Large intestine (tissue), 3 donors: ENCODE measurements at regions not wholly inside any gene's neighbourhood (a gene's known extent, or its start where the extent isn't known, plus 50 kb on each side); places are given as distances from the start of the nearest gene placed in this dataset.
"Not testable (repeated sequence)": the region's sequence is repeated elsewhere in the genome, so short reads cannot be mapped to it uniquely, and the experiment has no call there.

ENCODE experiments used
- DNase-seq, 2 donors: peaks; one replicate each; pipeline versions ENCODE4 v3.0.0 to v3.0.0-alpha.2; 2013
- H3K27ac ChIP-seq: one replicate; pipeline ENCODE4 v1.5.1; 2013; ENCODE audit warnings: low read length
- H3K27me3 ChIP-seq: 2 replicates; pipeline ENCODE4 v1.6.1; 2013; ENCODE audit warnings: low read length; ENCODE audit not compliant: control insufficient read depth, insufficient read depth
- H3K36me3 ChIP-seq: 2 replicates; pipeline ENCODE4 v1.6.1; 2013; ENCODE audit warnings: low read length; ENCODE audit not compliant: control insufficient read depth, insufficient read depth
- H3K4me1 ChIP-seq: one replicate; pipeline ENCODE4 v1.6.1; 2013; ENCODE audit warnings: low read length; ENCODE audit not compliant: control insufficient read depth, insufficient read depth
- H3K4me3 ChIP-seq: one replicate; pipeline ENCODE4 v1.5.1; 2013; ENCODE audit warnings: low read length
- H3K9me3 ChIP-seq: one replicate; pipeline ENCODE4 v1.6.1; 2013; ENCODE audit warnings: mild to moderate bottlenecking, low read depth, low read length, moderate library complexity; ENCODE audit not compliant: control insufficient read depth
- WGBS: methylation state at CpG from one replicate; pipeline ENCODE4 v1.1.5; 2013; ENCODE audit warnings: low lambda C conversion rate; ENCODE audit not compliant: insufficient coverage; 5-methylcytosine and 5-hydroxymethylcytosine counted together

- not testable (repeated sequence) for H3K27me3 ChIP-seq, H3K36me3 ChIP-seq, H3K27ac ChIP-seq, DNase-seq, H3K4me3 ChIP-seq, H3K4me1 ChIP-seq
- WGBS, result no CpG with 5 or more reads among the region's 3 CpGs
- peaks cover 21% of the 10 kb centered on the region for H3K9me3 ChIP-seq
These were observed 53.3 kb upstream of the ARL4D start for GRCh38 chr17:43345515-43345914.

GRCh38 chr17:43344685-43345084 lies 54.1 kb upstream of the ARL4D start:
- WGBS, result 83% methylated on average over 1 of the region's 6 CpGs
- Histone ChIP-seq H3K4me1 (no peaks in the 10 kb centered on the region), H3K36me3 (no peaks in the 10 kb centered on the region), H3K9me3 (peaks cover 14% of the 10 kb centered on the region), H3K27me3 (no peaks in the 10 kb centered on the region), H3K27ac (no peak overlapping the region), H3K4me3 (no peak overlapping the region)
- no peak for DNase-seq

- H3K27me3 ChIP-seq, result no peaks in the 10 kb centered on the region
- no peaks in the 10 kb centered on the region for H3K9me3 ChIP-seq
- H3K4me1 ChIP-seq, result no peaks in the 10 kb centered on the region
- WGBS, result 83% methylated on average over 3 of the region's 5 CpGs
- no peak overlapping the region for H3K4me3 ChIP-seq
- H3K36me3 ChIP-seq, result no peaks in the 10 kb centered on the region
- DNase-seq, result no peak
- H3K27ac ChIP-seq, result no peak overlapping the region
These were observed 56.3 kb upstream of the ARL4D start for GRCh38 chr17:43342589-43342890.

- Histone ChIP-seq H3K36me3 (no peaks in the 10 kb centered on the region), H3K27ac (no peak overlapping the region), H3K9me3 (no peaks in the 10 kb centered on the region), H3K27me3 (no peaks in the 10 kb centered on the region), H3K4me1 (no peaks in the 10 kb centered on the region), H3K4me3 (no peak overlapping the region)
- no peak for DNase-seq
- no CpG with 5 or more reads among the region's 7 CpGs for WGBS
These were observed 56.8 kb upstream of the ARL4D start for GRCh38 chr17:43341715-43342588.

GRCh38 chr17:43338886-43339516 lies 59.8 kb upstream of the ARL4D start:
- Histone ChIP-seq H3K9me3 (no peaks in the 10 kb centered on the region), H3K4me1 (no peaks in the 10 kb centered on the region), H3K4me3 (no peak overlapping the region), H3K27me3 (no peaks in the 10 kb centered on the region), H3K27ac (no peak overlapping the region), H3K36me3 (no peaks in the 10 kb centered on the region)
- DNase-seq, result peak in 1 of 2 donors; percentile 34
- 100% methylated on average over 4 of the region's 11 CpGs for WGBS

- Histone ChIP-seq H3K4me1 (no peaks in the 10 kb centered on the region), H3K4me3 (no peak overlapping the region), H3K27me3 (no peaks in the 10 kb centered on the region), H3K27ac (no peak overlapping the region), H3K36me3 (no peaks in the 10 kb centered on the region), H3K9me3 (no peaks in the 10 kb centered on the region)
- 78% methylated on average over 3 of the region's 10 CpGs for WGBS
- DNase-seq, result no peak
These were observed 60.9 kb upstream of the ARL4D start for GRCh38 chr17:43337684-43338428.

GRCh38 chr17:43334738-43335402 lies 63.9 kb upstream of the ARL4D start:
- H3K4me1 ChIP-seq, result no peaks in the 10 kb centered on the region
- H3K9me3 ChIP-seq, result no peaks in the 10 kb centered on the region
- DNase-seq, result no peak
- no CpG with 5 or more reads among the region's 7 CpGs for WGBS
- no peak overlapping the region for H3K27ac ChIP-seq
- no peaks in the 10 kb centered on the region for H3K27me3 ChIP-seq
- H3K36me3 ChIP-seq, result no peaks in the 10 kb centered on the region
- no peak overlapping the region for H3K4me3 ChIP-seq

GRCh38 chr17:43333433-43333943 lies 65.3 kb upstream of the ARL4D start:
- Histone ChIP-seq H3K27ac (no peak overlapping the region), H3K9me3 (no peaks in the 10 kb centered on the region), H3K4me1 (no peaks in the 10 kb centered on the region), H3K27me3 (no peaks in the 10 kb centered on the region), H3K4me3 (no peak overlapping the region), H3K36me3 (no peaks in the 10 kb centered on the region)
- WGBS, result no CpG with 5 or more reads among the region's 12 CpGs
- DNase-seq, result no peak

GRCh38 chr17:43332230-43332629 lies 66.6 kb upstream of the ARL4D start:
- no peak for DNase-seq
- 100% methylated on average over 1 of the region's 6 CpGs for WGBS

More at GRCh38 chr17:43332230-43332629, 66.6 kb upstream of the ARL4D start:
- no peaks in the 10 kb centered on the region for H3K27me3 ChIP-seq
- H3K36me3 ChIP-seq, result no peaks in the 10 kb centered on the region
- no peak overlapping the region for H3K4me3 ChIP-seq
- no peaks in the 10 kb centered on the region for H3K9me3 ChIP-seq
- H3K27ac ChIP-seq, result no peak overlapping the region
- no peaks in the 10 kb centered on the region for H3K4me1 ChIP-seq
